ENCODE measurements at regions not wholly inside any gene's neighbourhood (a gene's known extent, or its start where the extent isn't known, plus 50 kb on each side); places are given as distances from the start of the nearest gene placed in this dataset.

GRCh38 chr9:79377339-79377855 lies 194.4 kb upstream of the TLE4 start:
- no peak overlapping the region for H2AFZ ChIP-seq (ENCODE audit: low read depth, low read length)
- no peak overlapping the region for H3K27ac ChIP-seq (ENCODE audit: low read length)
- no peaks in the 10 kb centered on the region for H3K9me3 ChIP-seq (ENCODE audit: insufficient read depth, low read length)
- no peak overlapping the region for H3K4me2 ChIP-seq (ENCODE audit: low read length)
- H3K4me3 ChIP-seq (ENCODE audit: low read length) = no peak overlapping the region
- TF ChIP-seq, protein P1, sequence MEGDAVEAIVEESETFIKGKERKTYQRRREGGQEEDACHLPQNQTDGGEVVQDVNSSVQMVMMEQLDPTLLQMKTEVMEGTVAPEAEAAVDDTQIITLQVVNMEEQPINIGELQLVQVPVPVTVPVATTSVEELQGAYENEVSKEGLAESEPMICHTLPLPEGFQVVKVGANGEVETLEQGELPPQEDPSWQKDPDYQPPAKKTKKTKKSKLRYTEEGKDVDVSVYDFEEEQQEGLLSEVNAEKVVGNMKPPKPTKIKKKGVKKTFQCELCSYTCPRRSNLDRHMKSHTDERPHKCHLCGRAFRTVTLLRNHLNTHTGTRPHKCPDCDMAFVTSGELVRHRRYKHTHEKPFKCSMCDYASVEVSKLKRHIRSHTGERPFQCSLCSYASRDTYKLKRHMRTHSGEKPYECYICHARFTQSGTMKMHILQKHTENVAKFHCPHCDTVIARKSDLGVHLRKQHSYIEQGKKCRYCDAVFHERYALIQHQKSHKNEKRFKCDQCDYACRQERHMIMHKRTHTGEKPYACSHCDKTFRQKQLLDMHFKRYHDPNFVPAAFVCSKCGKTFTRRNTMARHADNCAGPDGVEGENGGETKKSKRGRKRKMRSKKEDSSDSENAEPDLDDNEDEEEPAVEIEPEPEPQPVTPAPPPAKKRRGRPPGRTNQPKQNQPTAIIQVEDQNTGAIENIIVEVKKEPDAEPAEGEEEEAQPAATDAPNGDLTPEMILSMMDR (IDR thresholded peaks at IDR 0.05; ENCODE audit: low read depth, low read length) = no peak
- no peak for TF ChIP-seq EZH2phosphoT487 (IDR thresholded peaks at IDR 0.05; ENCODE audit: low read depth)
- H3K9ac ChIP-seq (ENCODE audit: low read length) = no peak overlapping the region
- H3K4me1 ChIP-seq (ENCODE audit: low read length) = no peaks in the 10 kb centered on the region
- no peaks in the 10 kb centered on the region for H3K27me3 ChIP-seq (ENCODE audit: low read depth, low read length)
- no peaks in the 10 kb centered on the region for H3K36me3 ChIP-seq (replicated peaks; ENCODE audit: low read depth, low read length)
- H3K79me2 ChIP-seq (ENCODE audit: low read length) = no peaks in the 10 kb centered on the region
- no peaks in the 10 kb centered on the region for H4K20me1 ChIP-seq (ENCODE audit: insufficient read depth, low read length)

DNA sequence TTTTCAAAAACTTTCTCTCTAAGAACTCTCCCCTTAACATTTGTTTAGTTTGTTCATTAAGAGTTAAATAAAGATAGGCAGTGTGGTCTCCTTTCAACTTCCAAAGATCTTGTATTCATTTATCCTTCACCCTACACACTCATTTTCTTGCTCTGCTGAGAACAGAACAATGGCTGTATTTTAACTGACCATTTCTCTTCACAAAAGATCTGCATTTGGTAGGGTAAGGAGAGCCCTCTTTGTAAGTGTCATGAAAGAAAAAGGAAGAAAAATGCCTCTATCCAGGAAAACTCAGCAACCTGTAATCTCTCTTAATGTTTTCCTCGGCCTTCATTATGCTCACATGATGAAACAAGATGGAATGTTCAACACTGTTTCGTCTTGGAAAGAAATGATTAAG lies 193.7 kb upstream of the TLE4 start:
- H3K4me2 ChIP-seq (ENCODE audit: low read length) = no peak overlapping the region
- no peaks in the 10 kb centered on the region for H3K4me1 ChIP-seq (ENCODE audit: low read length)
- H3K9me3 ChIP-seq (ENCODE audit: insufficient read depth, low read length) = no peaks in the 10 kb centered on the region
- no peak overlapping the region for H3K27ac ChIP-seq (ENCODE audit: low read length)
- H3K27me3 ChIP-seq (ENCODE audit: low read depth, low read length) = no peaks in the 10 kb centered on the region
- H3K79me2 ChIP-seq (ENCODE audit: low read length) = no peaks in the 10 kb centered on the region
- H2AFZ ChIP-seq (ENCODE audit: low read depth, low read length) = no peak overlapping the region
- no peaks in the 10 kb centered on the region for H4K20me1 ChIP-seq (ENCODE audit: insufficient read depth, low read length)
- no peak overlapping the region for H3K4me3 ChIP-seq (ENCODE audit: low read length)
- H3K36me3 ChIP-seq (replicated peaks; ENCODE audit: low read depth, low read length) = no peaks in the 10 kb centered on the region
- TF ChIP-seq, protein P1 (IDR thresholded peaks at IDR 0.05; ENCODE audit: low read depth, low read length) = no peak
- TF ChIP-seq EZH2phosphoT487 (IDR thresholded peaks at IDR 0.05; ENCODE audit: low read depth) = no peak
- H3K9ac ChIP-seq (ENCODE audit: low read length) = no peak overlapping the region

GRCh38 chr9:79382044-79382443 lies 189.7 kb upstream of the TLE4 start:
- H3K9me3 ChIP-seq (ENCODE audit: insufficient read depth, low read length) = no peaks in the 10 kb centered on the region
- no peaks in the 10 kb centered on the region for H3K36me3 ChIP-seq (replicated peaks; ENCODE audit: low read depth, low read length)
- H3K4me3 ChIP-seq (ENCODE audit: low read length) = no peak overlapping the region
- no peaks in the 10 kb centered on the region for H3K79me2 ChIP-seq (ENCODE audit: low read length)
- no peaks in the 10 kb centered on the region for H4K20me1 ChIP-seq (ENCODE audit: insufficient read depth, low read length)
- TF ChIP-seq, protein P1 (IDR thresholded peaks at IDR 0.05; ENCODE audit: low read depth, low read length) = no peak
- TF ChIP-seq EZH2phosphoT487 (IDR thresholded peaks at IDR 0.05; ENCODE audit: low read depth) = no peak
- H3K4me1 ChIP-seq (ENCODE audit: low read length) = peaks cover 4% of the 10 kb centered on the region; the same call in 1 of the 2 replicates
- no peaks in the 10 kb centered on the region for H3K27me3 ChIP-seq (ENCODE audit: low read depth, low read length)
- H3K27ac ChIP-seq (ENCODE audit: low read length) = no peak overlapping the region
- no peak overlapping the region for H3K9ac ChIP-seq (ENCODE audit: low read length)
- H3K4me2 ChIP-seq (ENCODE audit: low read length) = no peak overlapping the region
- H2AFZ ChIP-seq (ENCODE audit: low read depth, low read length) = no peak overlapping the region

DNA sequence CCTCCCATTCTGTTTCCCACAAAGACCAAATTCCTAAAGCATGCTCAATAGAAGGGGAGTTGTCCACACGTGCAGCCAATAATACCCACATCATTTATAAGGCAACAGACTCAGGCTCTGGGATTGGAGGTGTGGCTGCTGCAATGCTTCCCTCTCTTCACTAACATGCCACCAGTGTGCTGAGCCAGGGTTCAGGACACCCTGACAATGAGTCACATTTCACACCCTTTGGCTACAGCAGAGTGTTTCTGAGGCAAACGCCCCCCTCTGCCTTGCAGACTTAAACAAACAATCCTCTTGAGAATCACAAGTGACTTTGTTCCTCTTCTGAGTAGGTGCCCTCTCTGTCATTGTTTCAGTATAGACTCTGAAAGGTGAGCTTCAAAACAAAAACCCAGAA lies 189.3 kb upstream of the TLE4 start:
- no peaks in the 10 kb centered on the region for H3K27me3 ChIP-seq (ENCODE audit: low read depth, low read length)
- peaks cover 8% of the 10 kb centered on the region; the same call in 1 of the 2 replicates for H3K4me1 ChIP-seq (ENCODE audit: low read length)
- H3K4me2 ChIP-seq (ENCODE audit: low read length) = no peak overlapping the region
- no peak overlapping the region for H3K27ac ChIP-seq (ENCODE audit: low read length)
- no peak overlapping the region for H2AFZ ChIP-seq (ENCODE audit: low read depth, low read length)
- no peaks in the 10 kb centered on the region for H3K9me3 ChIP-seq (ENCODE audit: insufficient read depth, low read length)
- H3K36me3 ChIP-seq (replicated peaks; ENCODE audit: low read depth, low read length) = no peaks in the 10 kb centered on the region
- no peak for TF ChIP-seq EZH2phosphoT487 (IDR thresholded peaks at IDR 0.05; ENCODE audit: low read depth)
- TF ChIP-seq, protein P1 (IDR thresholded peaks at IDR 0.05; ENCODE audit: low read depth, low read length) = no peak
- H3K79me2 ChIP-seq (ENCODE audit: low read length) = no peaks in the 10 kb centered on the region
- no peak overlapping the region for H3K4me3 ChIP-seq (ENCODE audit: low read length)
- no peak overlapping the region for H3K9ac ChIP-seq (ENCODE audit: low read length)
- no peaks in the 10 kb centered on the region for H4K20me1 ChIP-seq (ENCODE audit: insufficient read depth, low read length)
